Stimulated activated naive CD8-positive, alpha-beta T cell treated with anti-CD3 and anti-CD28 coated beads, Interleukin-15, amount 100 ng/mL, for 72 hours (primary cell): ENCODE measurements at regions not wholly inside any gene's neighbourhood (a gene's known extent, or its start where the extent isn't known, plus 50 kb on each side); places are given as distances from the start of the nearest gene placed in this dataset.
"Not testable (repeated sequence)": the region's sequence is repeated elsewhere in the genome, so short reads cannot be mapped to it uniquely, and the experiment has no call there.

Source experiments
- ATAC-seq: fragments of 150-1000 bp; cut with Tn5 transposase; 2 replicates; pipeline ENCODE4 v1.10.0; 2021; ENCODE audit warnings: mild to moderate bottlenecking, moderate library complexity
- DNase-seq, 2 donors: peaks; one replicate each; pipeline ENCODE4 v3.0.0; 2021 to 2022
- H3K27ac Mint-ChIP-seq, 2 donors: one replicate each; pipeline ENCODE4 v1.8.0; 2022; ENCODE audit warnings: mild to moderate bottlenecking in 2 of 2, mixed read lengths in 2 of 2, moderate library complexity in 2 of 2
- H3K27me3 Mint-ChIP-seq: one replicate; pipeline ENCODE4 v1.8.0; 2022; ENCODE audit warnings: mixed read lengths
- H3K4me1 Mint-ChIP-seq: one replicate; pipeline ENCODE4 v1.8.0; 2022; ENCODE audit warnings: mild to moderate bottlenecking, mixed read lengths
- H3K4me3 Mint-ChIP-seq, 2 donors: one replicate each; pipeline ENCODE4 v1.8.0; 2022; ENCODE audit warnings: mild to moderate bottlenecking in 2 of 2, mixed read lengths in 2 of 2, moderate library complexity in 1 of 2
- H3K9me3 Mint-ChIP-seq, 2 donors: one replicate each; pipeline ENCODE4 v1.8.0; 2022; ENCODE audit warnings: mixed read lengths in 2 of 2

GRCh38 chr6:22349051-22349450 is 52.2 kb upstream of the PRL start:
- Mint-ChIP-seq H3K4me3 (no peak overlapping the region), H3K27me3 (no peaks in the 10 kb centered on the region), H3K27ac (no peak overlapping the region), H3K4me1 (no peaks in the 10 kb centered on the region), H3K9me3 (peaks cover 0 to 4% of the 10 kb centered on the region in 2 donors)
- no peak for DNase-seq
- no peak for ATAC-seq

DNA sequence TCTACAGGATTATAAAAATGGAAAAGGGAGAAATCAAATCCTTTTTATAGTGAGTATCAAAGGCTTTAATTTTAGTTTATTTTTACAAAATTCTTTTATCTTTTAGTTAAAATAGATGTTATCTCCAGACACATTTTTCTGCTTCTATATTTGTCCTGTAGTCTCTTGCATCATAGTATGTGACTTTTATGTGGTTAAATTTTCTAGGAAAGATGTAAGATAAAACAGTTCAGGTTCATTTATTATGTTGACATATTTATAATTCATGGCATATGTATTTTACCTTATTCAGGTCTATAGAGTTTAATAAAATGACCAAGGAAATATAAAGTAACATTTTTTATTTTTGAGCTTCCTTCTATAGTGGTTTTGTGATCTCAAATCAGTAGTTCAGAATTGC is 52.7 kb upstream of the PRL start:
- H3K4me3 Mint-ChIP-seq = no peak overlapping the region
- no peaks in the 10 kb centered on the region for H3K27me3 Mint-ChIP-seq
- H3K4me1 Mint-ChIP-seq = no peaks in the 10 kb centered on the region
- peaks cover 0 to 3% of the 10 kb centered on the region in 2 donors for H3K9me3 Mint-ChIP-seq
- no peak overlapping the region for H3K27ac Mint-ChIP-seq
- ATAC-seq (no peak), DNase-seq (no peak)

- H3K4me1 Mint-ChIP-seq = peaks cover 1% of the 10 kb centered on the region
- H3K9me3 Mint-ChIP-seq = no peaks in the 10 kb centered on the region
- H3K27me3 Mint-ChIP-seq = no peaks in the 10 kb centered on the region
- ATAC-seq = no peak
- H3K4me3 Mint-ChIP-seq = no peak overlapping the region
- H3K27ac Mint-ChIP-seq = no peak overlapping the region
- DNase-seq = no peak
Observed at GRCh38 chr6:22350109-22350508, 53.3 kb upstream of the PRL start.

DNA sequence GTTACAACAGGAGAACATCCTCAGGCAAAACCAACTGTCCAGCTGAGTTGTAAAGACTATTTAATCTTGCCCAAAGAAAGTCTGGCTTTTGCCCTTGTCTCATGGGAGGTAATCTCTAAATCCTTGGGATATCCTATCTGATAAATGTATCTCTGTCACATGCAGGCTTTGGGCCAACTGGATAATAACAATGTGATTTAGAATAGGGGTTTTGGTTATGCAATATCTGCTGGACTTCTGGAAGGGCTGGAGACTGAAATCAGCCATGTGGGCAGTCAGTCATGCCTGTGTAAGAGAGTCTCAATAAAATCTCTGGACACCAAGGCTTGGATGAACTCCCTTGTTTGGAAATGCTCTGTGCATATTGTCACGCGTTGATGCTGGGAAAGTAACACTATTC is 56.3 kb upstream of the PRL start:
- H3K9me3 Mint-ChIP-seq = no peaks in the 10 kb centered on the region
- no peak overlapping the region for H3K27ac Mint-ChIP-seq
- H3K4me1 Mint-ChIP-seq = peaks cover 5% of the 10 kb centered on the region
- no peaks in the 10 kb centered on the region for H3K27me3 Mint-ChIP-seq
- ATAC-seq = no peak
- no peak overlapping the region for H3K4me3 Mint-ChIP-seq
- DNase-seq = no peak

DNA sequence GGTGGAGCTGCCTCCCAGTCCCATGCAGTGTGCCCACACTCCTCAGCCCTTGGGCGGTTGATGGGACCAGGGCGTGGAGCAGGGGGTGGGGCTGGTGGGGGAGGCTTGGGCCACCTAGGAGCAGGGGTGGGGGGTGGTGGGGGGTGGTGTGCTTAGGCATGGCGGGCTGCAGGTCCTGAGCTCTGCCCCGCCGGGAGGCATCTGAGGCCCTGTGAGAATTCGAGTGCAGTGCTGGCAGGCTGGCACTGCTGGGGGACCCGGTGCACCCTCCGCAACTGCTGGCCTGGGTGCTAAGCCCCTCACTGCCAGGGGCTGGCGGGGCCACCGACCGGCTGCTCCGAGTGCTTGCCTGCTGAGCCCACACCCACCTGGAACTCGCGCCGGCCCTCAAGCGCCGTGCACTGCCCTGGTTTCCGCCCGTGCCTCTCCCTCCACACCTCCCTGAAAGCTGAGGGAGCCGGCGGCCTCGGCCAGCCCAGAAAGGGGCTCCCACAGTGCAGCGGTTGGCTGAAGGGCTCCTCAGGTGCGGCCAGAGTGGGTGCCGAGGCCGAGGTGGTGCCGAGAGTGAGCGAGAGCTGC is 59.6 kb upstream of the PRL start:
- Mint-ChIP-seq H3K4me1 (peaks cover 5% of the 10 kb centered on the region), H3K27me3 (no peaks in the 10 kb centered on the region), H3K4me3 (no peak overlapping the region)

GRCh38 chr6:22357724-22358189 is 60.9 kb upstream of the PRL start:
- peaks cover 5% of the 10 kb centered on the region for H3K4me1 Mint-ChIP-seq

More for the DNA sequence above, 59.6 kb upstream of the PRL start:
- ATAC-seq = peak; percentile 26
- Mint-ChIP-seq H3K27ac (no peak overlapping the region), H3K9me3 (no peaks in the 10 kb centered on the region)
- no peak for DNase-seq

DNA sequence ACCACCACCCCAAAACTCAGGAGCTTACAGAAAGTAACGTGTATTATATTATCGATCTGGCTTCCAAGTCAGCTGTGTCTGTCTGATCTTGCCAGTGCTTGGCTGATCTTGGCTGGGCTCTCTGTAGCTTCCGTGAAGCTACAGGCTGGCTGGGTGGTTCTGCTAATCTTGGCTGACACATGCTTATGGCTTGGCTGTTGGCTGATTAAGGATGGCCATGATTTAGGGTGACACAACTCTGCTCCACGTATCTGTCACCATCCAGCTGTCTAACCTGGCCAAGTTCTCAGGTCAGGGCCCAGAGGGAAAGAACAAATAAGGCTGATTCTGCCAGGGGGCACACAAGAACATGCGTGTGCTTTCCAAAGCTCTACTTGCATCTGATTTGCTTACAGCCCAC is 64.7 kb upstream of the PRL start:
- no peak for ATAC-seq
- no peaks in the 10 kb centered on the region for H3K4me1 Mint-ChIP-seq
- no peaks in the 10 kb centered on the region for H3K27me3 Mint-ChIP-seq
- no peaks in the 10 kb centered on the region for H3K9me3 Mint-ChIP-seq
- H3K27ac Mint-ChIP-seq = no peak overlapping the region
- no peak for DNase-seq
- H3K4me3 Mint-ChIP-seq = no peak overlapping the region

More at GRCh38 chr6:22357724-22358189, 60.9 kb upstream of the PRL start:
- H3K27ac Mint-ChIP-seq = no peak overlapping the region
- H3K9me3 Mint-ChIP-seq = no peaks in the 10 kb centered on the region
- no peak overlapping the region for H3K4me3 Mint-ChIP-seq
- no peak for DNase-seq
- ATAC-seq = no peak
- H3K27me3 Mint-ChIP-seq = no peaks in the 10 kb centered on the region

DNA sequence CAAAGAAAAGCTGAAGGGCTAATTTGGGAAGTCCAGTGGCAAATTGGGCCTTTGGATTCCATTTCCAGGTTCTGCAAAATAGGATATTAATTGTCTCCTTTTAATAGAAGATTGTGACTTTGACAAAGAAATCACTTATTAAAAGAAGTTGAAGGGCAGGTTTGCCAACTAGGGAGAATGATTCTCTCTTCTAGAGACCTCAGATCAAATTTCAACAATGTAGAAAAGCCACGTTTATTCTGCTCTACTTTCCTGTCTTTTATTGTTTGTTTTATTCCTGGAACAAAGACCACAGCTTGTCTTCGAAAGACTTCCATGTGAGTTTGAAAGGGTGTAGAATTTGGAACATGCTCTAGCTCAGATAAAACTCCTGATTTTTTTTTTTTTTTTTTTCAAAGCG is 65.5 kb upstream of the PRL start:
- no peak overlapping the region for H3K4me3 Mint-ChIP-seq
- H3K4me1 Mint-ChIP-seq = no peaks in the 10 kb centered on the region
- no peak for DNase-seq
- H3K27ac Mint-ChIP-seq = no peak overlapping the region
- H3K27me3 Mint-ChIP-seq = no peaks in the 10 kb centered on the region
- no peak for ATAC-seq
- no peaks in the 10 kb centered on the region for H3K9me3 Mint-ChIP-seq

- ATAC-seq (no peak), DNase-seq (no peak)
- no peak overlapping the region for H3K27ac Mint-ChIP-seq
- no peak overlapping the region for H3K4me3 Mint-ChIP-seq
- no peaks in the 10 kb centered on the region for H3K4me1 Mint-ChIP-seq
- no peaks in the 10 kb centered on the region for H3K9me3 Mint-ChIP-seq
- H3K27me3 Mint-ChIP-seq = no peaks in the 10 kb centered on the region
Observed at GRCh38 chr6:22363166-22363713, 66.4 kb upstream of the PRL start.

- Mint-ChIP-seq H3K4me1 (no peaks in the 10 kb centered on the region), H3K27me3 (no peaks in the 10 kb centered on the region), H3K27ac (no peak overlapping the region), H3K9me3 (no peaks in the 10 kb centered on the region), H3K4me3 (no peak overlapping the region)
- ATAC-seq (no peak), DNase-seq (no peak)
Observed at GRCh38 chr6:22363714-22364239, 66.9 kb upstream of the PRL start.

GRCh38 chr6:22364306-22364705 is 67.5 kb upstream of the PRL start:
- Mint-ChIP-seq H3K4me1 (no peaks in the 10 kb centered on the region), H3K27me3 (no peaks in the 10 kb centered on the region), H3K4me3 (no peak overlapping the region), H3K9me3 (no peaks in the 10 kb centered on the region), H3K27ac (no peak overlapping the region)
- no peak for ATAC-seq
- no peak for DNase-seq

DNA sequence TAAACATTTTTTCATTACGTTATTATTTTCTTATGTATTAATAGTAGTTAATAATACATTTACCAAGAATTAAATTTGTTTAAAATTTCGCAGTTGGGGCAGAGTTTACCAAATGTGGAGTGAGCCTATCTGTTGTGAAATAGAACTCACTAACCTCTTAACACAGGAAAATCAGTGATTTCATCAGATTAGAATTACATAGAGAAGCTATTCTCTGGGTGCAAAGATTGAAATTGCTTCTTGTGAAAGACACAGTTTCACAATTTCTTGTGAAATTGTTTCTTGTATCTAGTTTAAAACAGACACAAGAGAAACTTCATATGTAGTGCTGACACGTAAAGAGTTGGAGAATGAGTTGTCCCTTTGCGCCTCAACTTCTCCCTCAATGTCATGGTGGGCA is 69.4 kb upstream of the PRL start:
- ATAC-seq = no peak
- Mint-ChIP-seq H3K4me1 (no peaks in the 10 kb centered on the region), H3K27ac (no peak overlapping the region)

GRCh38 chr6:22367346-22367745 is 70.5 kb upstream of the PRL start:
- no peak overlapping the region for H3K4me3 Mint-ChIP-seq
- no peak overlapping the region for H3K27ac Mint-ChIP-seq
- no peaks in the 10 kb centered on the region for H3K9me3 Mint-ChIP-seq
- ATAC-seq = no peak
- no peaks in the 10 kb centered on the region for H3K4me1 Mint-ChIP-seq
- DNase-seq = no peak
- H3K27me3 Mint-ChIP-seq = no peaks in the 10 kb centered on the region

More for the DNA sequence above, 69.4 kb upstream of the PRL start:
- DNase-seq = no peak
- H3K4me3 Mint-ChIP-seq = no peak overlapping the region
- no peaks in the 10 kb centered on the region for H3K27me3 Mint-ChIP-seq
- H3K9me3 Mint-ChIP-seq = no peaks in the 10 kb centered on the region

GRCh38 chr6:22368794-22369193 is 72.0 kb upstream of the PRL start:
- Mint-ChIP-seq H3K4me1 (no peaks in the 10 kb centered on the region), H3K4me3 (no peak overlapping the region), H3K9me3 (no peaks in the 10 kb centered on the region), H3K27me3 (no peaks in the 10 kb centered on the region), H3K27ac (no peak overlapping the region)
- DNase-seq = no peak
- ATAC-seq = no peak

GRCh38 chr6:22372922-22373321 is 76.1 kb upstream of the PRL start:
- no peak for ATAC-seq
- H3K4me3 Mint-ChIP-seq = no peak overlapping the region
- H3K27me3 Mint-ChIP-seq = no peaks in the 10 kb centered on the region
- H3K27ac Mint-ChIP-seq = no peak overlapping the region
- H3K4me1 Mint-ChIP-seq = no peaks in the 10 kb centered on the region
- no peaks in the 10 kb centered on the region for H3K9me3 Mint-ChIP-seq
- DNase-seq = no peak

- not testable (repeated sequence) for DNase-seq, H3K4me1 Mint-ChIP-seq, H3K9me3 Mint-ChIP-seq, H3K27ac Mint-ChIP-seq, H3K4me3 Mint-ChIP-seq, H3K27me3 Mint-ChIP-seq, ATAC-seq
Observed at GRCh38 chr6:22374950-22375349, 78.1 kb upstream of the PRL start.

DNA sequence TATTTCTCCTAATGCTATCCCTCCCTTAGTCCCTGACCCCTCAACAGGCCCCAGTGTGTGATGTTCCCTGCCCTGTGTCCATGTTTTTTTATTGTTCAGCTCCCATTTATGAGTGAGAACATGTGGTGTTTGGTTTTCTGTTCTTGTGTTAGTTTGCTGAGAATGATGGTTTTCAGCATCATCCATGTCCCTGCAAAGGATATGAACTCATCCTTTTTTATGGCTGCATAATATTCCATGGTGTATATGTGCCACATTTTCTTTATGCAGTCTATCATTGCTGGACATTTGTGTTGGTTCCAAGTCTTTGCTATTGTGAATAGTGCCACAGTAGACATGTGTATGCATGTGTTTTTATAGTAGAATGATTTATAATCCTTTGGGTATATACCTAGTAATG is 79.5 kb upstream of the PRL start:
- ATAC-seq, H3K4me3 Mint-ChIP-seq, H3K27me3 Mint-ChIP-seq, H3K27ac Mint-ChIP-seq, DNase-seq, H3K4me1 Mint-ChIP-seq, H3K9me3 Mint-ChIP-seq: not testable (repeated sequence)
